Adrenal gland (tissue), 9 donors: ENCODE measurements at regions not wholly inside any gene's neighbourhood (a gene's known extent, or its start where the extent isn't known, plus 50 kb on each side); places are given as distances from the start of the nearest gene placed in this dataset.

Experiments
- DNase-seq, 7 donors: peaks; one replicate each; pipeline ENCODE4 v3.0.0-alpha.2; 2019 to 2020
- H3K27ac ChIP-seq, 5 donors: fragments of 200-600 bp; sonication (generic) in 4 of 5; 1 replicate in 3 of 5; 2 replicates in 2 of 5; pipeline versions ENCODE4 v1.5.1 to v1.8.0; 2016 to 2020; ENCODE audit warnings: mild to moderate bottlenecking in 1 of 5
- H3K27me3 ChIP-seq: fragments of 200-600 bp; 2 replicates; pipeline ENCODE4 v1.8.0; 2021
- H3K36me3 ChIP-seq, 2 donors: fragments of 200-600 bp; replicated peaks in 1 of 2; 1 replicate in 1 of 2; 2 replicates in 1 of 2; pipeline versions ENCODE4 v1.5.1 to v1.8.0; 2018 to 2022
- H3K4me1 ChIP-seq, 2 donors: fragments of 200-600 bp; replicated peaks in 1 of 2; 1 replicate in 1 of 2; 2 replicates in 1 of 2; pipeline versions ENCODE4 v1.5.1 to v1.8.0; 2018 to 2021
- H3K4me3 ChIP-seq, 4 donors: fragments of 200-600 bp; sonication (generic) in 3 of 4; one replicate each; pipeline ENCODE4 v1.5.1; 2016 to 2018
- H3K9me3 ChIP-seq, 3 donors: fragments of 200-600 bp; sonication (generic) in 1 of 3; replicated peaks in 1 of 3; 1 replicate in 2 of 3; 2 replicates in 1 of 3; pipeline versions ENCODE4 v1.5.1 to v1.8.0; 2016 to 2021
- POLR2A ChIP-seq, 2 donors: fragments of 450-650 bp; IDR thresholded peaks; one replicate each; pipeline ENCODE4 v1.6.1; 2017; ENCODE audit warnings: antibody characterized with exemption in 2 of 2, mild to moderate bottlenecking in 2 of 2, moderate library complexity in 1 of 2
- WGBS, 4 donors: extraction: QIAGEN DNeasy Blood & Tissue Kit in 2 of 4; methylation state at CpG; one replicate each; pipeline versions ENCODE4 v1.1.5 to v1.1.7; 2013 to 2017; 5-methylcytosine and 5-hydroxymethylcytosine counted together
- intact Hi-C, 2 donors: fragments of 100-400 bp; cut with DNase I; formaldehyde crosslinking; loops; one replicate each; pipeline versions ENCODE4 v1.14.1 to v1.15.0; 2022 to 2023
- TF ChIP-seq, protein P1 (sequence below), 6 experiments: fragments of 450-650 bp in 4 of 6; fragments of 200-600 bp in 2 of 6; sonication (generic) in 1 of 6; IDR thresholded peaks; 1 replicate in 5 of 6; 2 replicates in 1 of 6; pipeline versions ENCODE4 v1.5.1 to v1.8.0; 2016 to 2021; ENCODE audit warnings: antibody characterized with exemption in 6 of 6, mild to moderate bottlenecking in 2 of 6, moderate library complexity in 1 of 6
- donor health status: healthy with polysubstance abuse.
- donor health status: Bipolar disorder and iron deficiency.
- donor health status: DM: yes; HTN: yes; CAD: no.
- donor health status: DM: no; HTN: no; CAD: no.
- donor health status: DM: no; HTN: no; CAD: no.

DNA sequence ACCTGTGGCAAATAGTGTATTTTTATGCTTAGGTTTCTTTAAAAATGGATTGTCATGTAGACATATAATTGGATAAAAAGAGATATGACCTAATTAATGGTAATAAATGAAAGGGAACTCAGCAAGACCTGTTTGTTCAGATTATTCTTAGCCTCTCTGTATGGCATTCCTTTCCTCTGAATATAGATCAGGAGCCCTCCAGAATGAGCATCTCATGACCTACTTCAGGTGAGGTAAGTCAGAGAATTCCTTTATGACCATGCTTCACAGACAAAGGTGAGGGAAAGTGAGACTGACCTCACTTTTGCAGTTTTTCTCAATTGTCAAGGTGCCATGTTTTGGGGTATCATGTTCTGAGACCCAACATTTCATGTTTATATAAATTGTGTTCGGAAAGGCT lies 1744.3 kb upstream of the PIK3C3 start:
- WGBS, 4 donors, result 44 to 77% (median 73%) methylated on average over 1 of the region's 1 CpG
- Histone ChIP-seq H3K27ac (no peak overlapping the region), H3K4me3 (no peak overlapping the region), H3K9me3 (no peaks in the 10 kb centered on the region), H3K27me3 (no peaks in the 10 kb centered on the region), H3K4me1 (no peaks in the 10 kb centered on the region), H3K36me3 (no peaks in the 10 kb centered on the region)
- intact Hi-C loops, result no loop called here
- no peak for TF ChIP-seq POLR2A (IDR thresholded peaks at IDR 0.05)
- TF ChIP-seq, protein P1, sequence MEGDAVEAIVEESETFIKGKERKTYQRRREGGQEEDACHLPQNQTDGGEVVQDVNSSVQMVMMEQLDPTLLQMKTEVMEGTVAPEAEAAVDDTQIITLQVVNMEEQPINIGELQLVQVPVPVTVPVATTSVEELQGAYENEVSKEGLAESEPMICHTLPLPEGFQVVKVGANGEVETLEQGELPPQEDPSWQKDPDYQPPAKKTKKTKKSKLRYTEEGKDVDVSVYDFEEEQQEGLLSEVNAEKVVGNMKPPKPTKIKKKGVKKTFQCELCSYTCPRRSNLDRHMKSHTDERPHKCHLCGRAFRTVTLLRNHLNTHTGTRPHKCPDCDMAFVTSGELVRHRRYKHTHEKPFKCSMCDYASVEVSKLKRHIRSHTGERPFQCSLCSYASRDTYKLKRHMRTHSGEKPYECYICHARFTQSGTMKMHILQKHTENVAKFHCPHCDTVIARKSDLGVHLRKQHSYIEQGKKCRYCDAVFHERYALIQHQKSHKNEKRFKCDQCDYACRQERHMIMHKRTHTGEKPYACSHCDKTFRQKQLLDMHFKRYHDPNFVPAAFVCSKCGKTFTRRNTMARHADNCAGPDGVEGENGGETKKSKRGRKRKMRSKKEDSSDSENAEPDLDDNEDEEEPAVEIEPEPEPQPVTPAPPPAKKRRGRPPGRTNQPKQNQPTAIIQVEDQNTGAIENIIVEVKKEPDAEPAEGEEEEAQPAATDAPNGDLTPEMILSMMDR (IDR thresholded peaks at IDR 0.05), result no peak
- no peak for DNase-seq

DNA sequence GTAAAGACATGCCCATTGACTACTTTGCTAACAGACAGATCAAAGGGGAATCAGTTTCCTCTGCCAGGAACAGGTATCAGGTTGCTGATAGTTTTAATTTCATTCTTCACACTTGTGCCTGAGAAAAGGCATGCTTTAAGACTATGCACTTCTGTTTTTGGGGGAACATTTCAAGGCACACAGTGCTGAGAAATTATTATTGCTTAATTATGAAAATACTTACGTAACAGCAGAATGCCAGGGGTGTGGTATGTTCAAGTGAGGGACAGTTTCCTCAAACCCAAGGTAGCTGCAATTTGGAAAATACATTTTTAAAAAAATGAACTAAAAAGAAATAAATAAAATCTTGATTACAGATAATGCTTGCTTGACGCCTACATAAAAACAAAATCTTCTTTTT lies 1746.1 kb upstream of the PIK3C3 start:
- Histone ChIP-seq H3K4me1 (no peaks in the 10 kb centered on the region), H3K27me3 (no peaks in the 10 kb centered on the region), H3K36me3 (no peaks in the 10 kb centered on the region), H3K27ac (no peak overlapping the region), H3K4me3 (no peak overlapping the region), H3K9me3 (no peaks in the 10 kb centered on the region)
- intact Hi-C loops, result no loop called here
- TF ChIP-seq POLR2A (IDR thresholded peaks at IDR 0.05), result no peak
- TF ChIP-seq, protein P1 (IDR thresholded peaks at IDR 0.05), result no peak
- 32 to 82% (median 71%) methylated on average over 2 of the region's 2 CpGs for WGBS, 4 donors
- DNase-seq, result no peak

DNA sequence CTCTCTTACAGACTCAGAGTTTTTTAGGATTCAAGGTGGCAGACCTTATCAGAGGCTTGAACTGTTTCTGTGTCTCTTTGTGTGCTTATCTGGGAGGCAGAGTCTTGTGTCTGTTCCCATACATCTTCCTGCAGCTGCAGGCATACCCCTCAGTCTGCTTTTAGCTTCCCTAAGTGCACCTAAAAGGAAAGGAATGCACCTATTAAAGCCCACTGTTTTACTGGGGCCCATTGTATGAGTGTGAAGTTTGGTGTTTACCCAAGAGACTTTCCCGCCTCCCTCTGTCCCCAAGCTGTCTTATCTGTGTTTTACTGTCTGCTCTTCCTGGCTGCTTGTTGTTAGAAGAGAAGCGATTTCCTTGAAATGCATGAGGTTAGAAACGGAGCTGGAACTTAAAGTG lies 1757.3 kb upstream of the PIK3C3 start:
- Histone ChIP-seq H3K4me3 (no peak overlapping the region), H3K9me3 (no peaks in the 10 kb centered on the region), H3K27me3 (no peaks in the 10 kb centered on the region), H3K4me1 (no peaks in the 10 kb centered on the region), H3K27ac (no peak overlapping the region), H3K36me3 (no peaks in the 10 kb centered on the region)
- intact Hi-C loops, result no loop called here
- TF ChIP-seq, protein P1 (IDR thresholded peaks at IDR 0.05), result no peak
- TF ChIP-seq POLR2A (IDR thresholded peaks at IDR 0.05), result no peak
- 43 to 71% (median 51%) methylated on average over 3 of the region's 3 CpGs for WGBS, 4 donors
- no peak for DNase-seq

DNA sequence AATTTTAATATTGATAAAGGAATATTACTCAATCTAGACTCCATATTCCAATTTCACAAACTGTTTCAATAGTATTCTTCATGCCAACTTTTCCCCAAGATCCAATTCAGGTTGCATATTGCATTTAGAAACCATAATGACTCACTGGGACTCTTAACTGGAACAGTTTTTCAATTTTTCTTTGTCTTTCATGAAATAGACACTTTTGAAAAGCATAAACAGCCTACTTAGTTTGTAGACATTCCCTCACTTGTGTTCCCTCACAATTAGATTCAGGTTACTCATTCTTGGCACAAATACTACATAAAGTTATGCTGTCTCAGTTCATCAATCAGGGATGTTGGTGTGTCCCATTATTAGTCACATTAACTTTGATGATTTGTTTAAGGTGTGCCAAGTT lies 1768.4 kb upstream of the PIK3C3 start:
- intact Hi-C loops, result no loop called here
- Histone ChIP-seq H3K9me3 (no peaks in the 10 kb centered on the region), H3K4me1 (no peaks in the 10 kb centered on the region), H3K27ac (no peak overlapping the region), H3K36me3 (no peaks in the 10 kb centered on the region), H3K27me3 (no peaks in the 10 kb centered on the region), H3K4me3 (no peak overlapping the region)
- no peak for TF ChIP-seq POLR2A (IDR thresholded peaks at IDR 0.05)
- TF ChIP-seq, protein P1 (IDR thresholded peaks at IDR 0.05), result no peak
- no peak for DNase-seq
